Right lobe of liver (tissue), 6 donors: ENCODE measurements at regions not wholly inside any gene's neighbourhood (a gene's known extent, or its start where the extent isn't known, plus 50 kb on each side); places are given as distances from the start of the nearest gene placed in this dataset.

Source experiments
- ATAC-seq, 4 donors: fragments of 200-7000 bp; cut with Tn5 transposase; one replicate each; pipeline ENCODE4 v1.9.1; 2020; ENCODE audit warnings: mild to moderate bottlenecking in 4 of 4, moderate library complexity in 4 of 4
- DNase-seq, 3 donors: peaks; one replicate each; pipeline ENCODE4 v3.0.0-alpha.2; 2020
- H3K27ac ChIP-seq, 3 donors: fragments of 200-600 bp; one replicate each; pipeline ENCODE4 v1.8.0; 2022
- H3K27me3 ChIP-seq, 2 donors: fragments of 200-600 bp; one replicate each; pipeline ENCODE4 v1.8.0; 2022
- H3K36me3 ChIP-seq, 4 donors: fragments of 200-600 bp; sonication (generic) in 1 of 4; one replicate each; pipeline versions ENCODE4 v1.5.1 to v1.8.0; 2017 to 2022; ENCODE audit warnings: control low read depth in 1 of 4
- H3K4me1 ChIP-seq, 4 donors: fragments of 200-600 bp; sonication (generic) in 1 of 4; one replicate each; pipeline versions ENCODE4 v1.5.1 to v1.8.0; 2017 to 2022; ENCODE audit warnings: control low read depth in 1 of 4
- H3K4me3 ChIP-seq, 3 donors: fragments of 200-600 bp; one replicate each; pipeline ENCODE4 v1.8.0; 2022
- H3K9me3 ChIP-seq, 4 donors: fragments of 200-600 bp; sonication (generic) in 1 of 4; one replicate each; pipeline versions ENCODE4 v1.5.1 to v1.8.0; 2017 to 2022; ENCODE audit warnings: control low read depth in 1 of 4
- CTCF ChIP-seq, 4 donors: fragments of 200-600 bp in 3 of 4; fragments of 450-650 bp in 1 of 4; IDR thresholded peaks; one replicate each; pipeline versions ENCODE4 v1.5.1 to v1.8.0; 2016 to 2022; ENCODE audit warnings: antibody characterized with exemption in 4 of 4, mild to moderate bottlenecking in 2 of 4
- POLR2A ChIP-seq: fragments of 450-650 bp; IDR thresholded peaks from one replicate; pipeline ENCODE4 v1.6.1; 2017; ENCODE audit warnings: antibody characterized with exemption, mild to moderate bottlenecking
- WGBS: methylation state at CpG from one replicate; pipeline ENCODE4 v1.1.6; 2018; ENCODE audit warnings: low coverage, low lambda C conversion rate; ENCODE audit not compliant: insufficient coverage; ENCODE audit errors: missing lambda C conversion rate; 5-methylcytosine and 5-hydroxymethylcytosine counted together
- intact Hi-C, 2 donors: fragments of 100-400 bp; cut with DNase I; formaldehyde crosslinking; loops; one replicate each; pipeline versions ENCODE4 v1.11.2 to v1.14.1; 2022
- donor health status: DM: no; HTN: yes; CAD: no.
- donor health status: DM: no; HTN: no; CAD: no.
- donor health status: DM: no; HTN: no; CAD: no.
- donor health status: DM: no; HTN: yes; CAD: no.
- donor health status: DM: no; HTN: yes; CAD: no.

GRCh38 chr4:146124023-146124680 is 51.4 kb upstream of the LSM6 start:
- Histone ChIP-seq H3K4me3 (no peak overlapping the region), H3K27ac (no peak overlapping the region), H3K27me3 (no peaks in the 10 kb centered on the region), H3K36me3 (no peaks in the 10 kb centered on the region), H3K4me1 (no peaks in the 10 kb centered on the region), H3K9me3 (no peaks in the 10 kb centered on the region)
- DNase-seq: no peak
- no peak for ATAC-seq
- TF ChIP-seq POLR2A (no peak), CTCF (IDR thresholded peaks at IDR 0.05) (no peak)
- intact Hi-C loops: no loop called here
- 14% methylated on average over 6 of the region's 6 CpGs for WGBS

- no peak for DNase-seq
- H3K4me1 ChIP-seq: no peaks in the 10 kb centered on the region
- no peak overlapping the region for H3K4me3 ChIP-seq
- TF ChIP-seq CTCF (IDR thresholded peaks at IDR 0.05): no peak
- TF ChIP-seq POLR2A: no peak
- intact Hi-C loops: no loop called here
- H3K27me3 ChIP-seq: no peaks in the 10 kb centered on the region
- no peak overlapping the region for H3K27ac ChIP-seq
- WGBS: 67% methylated on average over 1 of the region's 1 CpG
- no peak for ATAC-seq
- no peaks in the 10 kb centered on the region for H3K36me3 ChIP-seq
- no peaks in the 10 kb centered on the region for H3K9me3 ChIP-seq
Measured at GRCh38 chr4:146123231-146123630, 52.3 kb upstream of the LSM6 start.

- H3K4me3 ChIP-seq: no peak overlapping the region
- intact Hi-C loops: no loop called here
- no peak for TF ChIP-seq CTCF (IDR thresholded peaks at IDR 0.05)
- TF ChIP-seq POLR2A: no peak
- H3K27ac ChIP-seq: no peak overlapping the region
- 58% methylated on average over 3 of the region's 6 CpGs for WGBS
- H3K4me1 ChIP-seq: no peaks in the 10 kb centered on the region
- H3K27me3 ChIP-seq: no peaks in the 10 kb centered on the region
- no peak for DNase-seq
- no peak for ATAC-seq
- H3K36me3 ChIP-seq: no peaks in the 10 kb centered on the region
- no peaks in the 10 kb centered on the region for H3K9me3 ChIP-seq
Measured at GRCh38 chr4:146122398-146122797, 53.1 kb upstream of the LSM6 start.

- DNase-seq (no peak), ATAC-seq (no peak)
- intact Hi-C loops: no loop called here
- WGBS: 69% methylated on average over 3 of the region's 3 CpGs
- H3K4me1 ChIP-seq: no peaks in the 10 kb centered on the region
- no peak overlapping the region for H3K4me3 ChIP-seq
- no peak overlapping the region for H3K27ac ChIP-seq
- TF ChIP-seq POLR2A: no peak
- H3K27me3 ChIP-seq: no peaks in the 10 kb centered on the region
- H3K9me3 ChIP-seq: no peaks in the 10 kb centered on the region
- no peaks in the 10 kb centered on the region for H3K36me3 ChIP-seq
Measured at GRCh38 chr4:146121757-146122156, 53.8 kb upstream of the LSM6 start.

- 75% methylated on average over 6 of the region's 6 CpGs for WGBS
- Histone ChIP-seq H3K4me1 (no peaks in the 10 kb centered on the region), H3K27ac (no peak overlapping the region), H3K36me3 (no peaks in the 10 kb centered on the region), H3K27me3 (no peaks in the 10 kb centered on the region), H3K9me3 (no peaks in the 10 kb centered on the region), H3K4me3 (no peak overlapping the region)
- TF ChIP-seq POLR2A: no peak
- TF ChIP-seq CTCF (IDR thresholded peaks at IDR 0.05): no peak
- intact Hi-C loops: no loop called here
- DNase-seq: no peak
- no peak for ATAC-seq
Measured at GRCh38 chr4:146119845-146120404, 55.6 kb upstream of the LSM6 start.
